Loucy (cell line): ENCODE measurements at regions not wholly inside any gene's neighbourhood (a gene's known extent, or its start where the extent isn't known, plus 50 kb on each side); places are given as distances from the start of the nearest gene placed in this dataset.
"Not testable (repeated sequence)": the region's sequence is repeated elsewhere in the genome, so short reads cannot be mapped to it uniquely, and the experiment has no call there.

ENCODE experiments used
- H2AFZ ChIP-seq: fragments of 200-600 bp; sonication (generic); 2 replicates; pipeline ENCODE4 v1.6.0; 2016; ENCODE audit warnings: antibody characterized with exemption, mild to moderate bottlenecking, low read length, moderate library complexity
- H3F3A ChIP-seq: fragments of 200-600 bp; 2 replicates; pipeline ENCODE4 v1.6.0; 2016; ENCODE audit warnings: antibody characterized with exemption, low read depth, mild to moderate bottlenecking
- H3K27me3 ChIP-seq: fragments of 200-600 bp; sonication (generic); 2 replicates; pipeline ENCODE4 v1.6.1; 2014; ENCODE audit warnings: low read length, mild to moderate bottlenecking; ENCODE audit not compliant: insufficient read depth, poor library complexity, severe bottlenecking
- H3K36me3 ChIP-seq: fragments of 200-600 bp; sonication (generic); 2 replicates; pipeline ENCODE4 v1.6.1; 2016; ENCODE audit warnings: low read length; ENCODE audit not compliant: insufficient read depth
- H3K4me1 ChIP-seq: fragments of 200-600 bp; sonication (generic); 2 replicates; pipeline ENCODE4 v1.5.1; 2014; ENCODE audit warnings: low read length, mild to moderate bottlenecking; ENCODE audit not compliant: insufficient read depth, poor library complexity, severe bottlenecking
- H3K4me2 ChIP-seq: fragments of 200-600 bp; sonication (generic); 2 replicates; pipeline ENCODE4 v1.6.0; 2014; ENCODE audit warnings: antibody characterized with exemption, low read length, low read depth, mild to moderate bottlenecking; ENCODE audit not compliant: poor library complexity, severe bottlenecking
- H3K4me3 ChIP-seq: fragments of 200-600 bp; sonication (generic); 2 replicates; pipeline ENCODE4 v1.5.1; 2014; ENCODE audit warnings: low read length, mild to moderate bottlenecking, mixed read lengths; ENCODE audit not compliant: poor library complexity, severe bottlenecking
- H3K79me2 ChIP-seq: fragments of 200-600 bp; sonication (generic); 2 replicates; pipeline ENCODE4 v1.6.1; 2014; ENCODE audit warnings: low read length; ENCODE audit not compliant: insufficient read depth
- H3K9ac ChIP-seq: fragments of 200-600 bp; sonication (generic); 2 replicates; pipeline ENCODE4 v1.6.0; 2014; ENCODE audit warnings: mild to moderate bottlenecking, low read depth, low read length, moderate library complexity; ENCODE audit not compliant: poor library complexity, severe bottlenecking
- H3K9me2 ChIP-seq: fragments of 200-600 bp; sonication (generic); replicated peaks from 2 replicates; pipeline ENCODE4 v1.6.1; 2016; ENCODE audit warnings: low read depth, low read length, mixed read lengths
- H3K9me3 ChIP-seq: fragments of 200-600 bp; sonication (generic); 2 replicates; pipeline ENCODE4 v1.6.1; 2014; ENCODE audit warnings: mild to moderate bottlenecking, antibody characterized with exemption, low read length, low read depth; ENCODE audit not compliant: insufficient read depth
- H4K20me1 ChIP-seq: fragments of 200-600 bp; sonication (generic); 2 replicates; pipeline ENCODE4 v1.6.0; 2014; ENCODE audit warnings: antibody characterized with exemption, low read length, mild to moderate bottlenecking; ENCODE audit not compliant: insufficient read depth, poor library complexity, severe bottlenecking
- CTCF ChIP-seq: fragments of 200-600 bp; sonication (generic); conservative IDR thresholded peaks from 2 replicates; pipeline ENCODE4 v1.5.1; 2014; ENCODE audit warnings: mild to moderate bottlenecking, antibody characterized with exemption, low read length
- EZH2phosphoT487 ChIP-seq: fragments of 200-600 bp; IDR thresholded peaks from 2 replicates; pipeline ENCODE4 v1.6.1; 2018; ENCODE audit warnings: antibody characterized with exemption, mild to moderate bottlenecking, moderate library complexity, borderline replicate concordance

- Histone ChIP-seq H3K9me2 (no peaks in the 10 kb centered on the region), H3K4me2 (no peak overlapping the region), H3K36me3 (no peaks in the 10 kb centered on the region), H3K9ac (no peak overlapping the region), H3K79me2 (no peaks in the 10 kb centered on the region), H4K20me1 (no peaks in the 10 kb centered on the region), H3K4me3 (no peak overlapping the region), H3F3A (no peaks in the 10 kb centered on the region), H3K4me1 (no peaks in the 10 kb centered on the region), H3K27me3 (no peaks in the 10 kb centered on the region), H3K9me3 (no peaks in the 10 kb centered on the region), H2AFZ (no peak overlapping the region)
- TF ChIP-seq EZH2phosphoT487 (no peak), CTCF (no peak)
These were observed 51.0 kb upstream of the IRX5 start for GRCh38 chr16:54879681-54880080.

GRCh38 chr16:54878301-54878700, 52.4 kb upstream of the IRX5 start:
- Histone ChIP-seq H3K9me3 (no peaks in the 10 kb centered on the region), H2AFZ (no peak overlapping the region), H3K4me1 (no peaks in the 10 kb centered on the region), H3K4me3 (no peak overlapping the region), H3K36me3 (no peaks in the 10 kb centered on the region), H3K27me3 (no peaks in the 10 kb centered on the region), H3K9me2 (no peaks in the 10 kb centered on the region), H3F3A (no peaks in the 10 kb centered on the region), H3K4me2 (no peak overlapping the region), H3K9ac (no peak overlapping the region), H4K20me1 (no peaks in the 10 kb centered on the region), H3K79me2 (no peaks in the 10 kb centered on the region)
- TF ChIP-seq EZH2phosphoT487 = no peak
- no peak for TF ChIP-seq CTCF

GRCh38 chr16:54875443-54875842, 55.2 kb upstream of the IRX5 start:
- Histone ChIP-seq H4K20me1 (no peaks in the 10 kb centered on the region), H3K27me3 (no peaks in the 10 kb centered on the region), H3K9ac (no peak overlapping the region), H3K4me3 (no peak overlapping the region), H3K4me1 (no peaks in the 10 kb centered on the region), H3K9me2 (no peaks in the 10 kb centered on the region), H3K79me2 (no peaks in the 10 kb centered on the region), H3F3A (no peaks in the 10 kb centered on the region), H3K36me3 (no peaks in the 10 kb centered on the region), H2AFZ (no peak overlapping the region), H3K9me3 (no peaks in the 10 kb centered on the region), H3K4me2 (no peak overlapping the region)
- TF ChIP-seq EZH2phosphoT487 (no peak), CTCF (no peak)

GRCh38 chr16:54873716-54874373, 56.8 kb upstream of the IRX5 start:
- H3F3A ChIP-seq, H3K4me3 ChIP-seq, H3K79me2 ChIP-seq, H3K9me2 ChIP-seq, H3K4me2 ChIP-seq, H4K20me1 ChIP-seq, H3K27me3 ChIP-seq, H3K36me3 ChIP-seq, H2AFZ ChIP-seq, H3K9ac ChIP-seq, H3K9me3 ChIP-seq, H3K4me1 ChIP-seq: not testable (repeated sequence)
